GM12878 (cell line): ENCODE measurements at regions not wholly inside any gene's neighbourhood (a gene's known extent, or its start where the extent isn't known, plus 50 kb on each side); places are given as distances from the start of the nearest gene placed in this dataset.

ENCODE experiments used
- CTCF ChIP-seq, 3 experiments: IDR thresholded peaks in 2 of 3; conservative IDR thresholded peaks in 1 of 3; 2 replicates each; pipeline ENCODE4 v1.5.1; 2011; ENCODE audit warnings: low read depth in 3 of 3, low read length in 3 of 3, mild to moderate bottlenecking in 3 of 3, control low read depth in 2 of 3, moderate library complexity in 2 of 3, inconsistent platforms in 1 of 3, mixed read lengths in 1 of 3; ENCODE audit not compliant: control insufficient read depth in 2 of 3, insufficient read depth in 1 of 3; ENCODE audit errors: extremely low read depth in 1 of 3
- MTA2 ChIP-seq: fragments of 450-650 bp; IDR thresholded peaks from 2 replicates; pipeline ENCODE4 v1.6.1; 2016; ENCODE audit warnings: low read depth, mild to moderate bottlenecking, moderate library complexity
- POLR2AphosphoS2 ChIP-seq: IDR thresholded peaks from 2 replicates; pipeline ENCODE4 v1.6.1; 2011; ENCODE audit warnings: low read depth, mild to moderate bottlenecking, low read length, improper control_type of control experiment, moderate library complexity
- TAF1 ChIP-seq: IDR thresholded peaks from 2 replicates; pipeline ENCODE4 v1.6.1; 2011; ENCODE audit warnings: mild to moderate bottlenecking, low read depth, low read length, borderline replicate concordance
- TF ChIP-seq, protein P1 (sequence below): IDR thresholded peaks from 2 replicates; pipeline ENCODE4 v1.6.1; 2011; ENCODE audit warnings: low read depth, mild to moderate bottlenecking, low read length, moderate library complexity, borderline replicate concordance; ENCODE audit errors: extremely low read depth

DNA sequence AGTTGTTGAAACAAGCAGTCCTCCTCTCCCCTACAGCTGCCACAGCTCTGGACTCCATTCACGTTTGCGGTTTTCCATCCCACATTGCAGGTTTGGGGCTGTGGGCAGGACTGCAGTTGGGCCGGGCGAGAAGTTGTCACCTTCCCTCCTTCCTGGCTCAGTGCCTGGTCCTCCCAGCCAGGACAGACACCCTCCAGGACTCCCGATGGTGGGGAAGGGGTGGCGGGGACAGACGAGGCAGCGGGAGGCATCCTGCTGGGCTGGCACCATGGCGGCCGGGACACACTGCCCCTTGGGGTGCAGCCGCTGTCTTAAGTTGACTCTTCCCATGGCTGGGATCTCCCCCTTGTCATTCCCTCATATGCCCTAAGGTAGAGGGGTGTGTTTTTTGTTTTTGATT, 615.2 kb downstream of the BRD1 start:
- no peak for TF ChIP-seq CTCF (IDR thresholded peaks at IDR 0.05 in 2 of 3, conservative IDR thresholded peaks at IDR 0.05 in 1 of 3; ENCODE audit: control insufficient read depth in 2 of 3, extremely low read depth in 1 of 3, insufficient read depth in 1 of 3, low read depth in 3 of 3, low read length in 3 of 3)
- TF ChIP-seq MTA2: no peak
- TF ChIP-seq TAF1: no peak
- TF ChIP-seq POLR2AphosphoS2: no peak
- TF ChIP-seq, protein P1, sequence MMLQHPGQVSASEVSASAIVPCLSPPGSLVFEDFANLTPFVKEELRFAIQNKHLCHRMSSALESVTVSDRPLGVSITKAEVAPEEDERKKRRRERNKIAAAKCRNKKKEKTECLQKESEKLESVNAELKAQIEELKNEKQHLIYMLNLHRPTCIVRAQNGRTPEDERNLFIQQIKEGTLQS: no peak
